ENCODE measurements at regions not wholly inside any gene's neighbourhood (a gene's known extent, or its start where the extent isn't known, plus 50 kb on each side); places are given as distances from the start of the nearest gene placed in this dataset.

DNA sequence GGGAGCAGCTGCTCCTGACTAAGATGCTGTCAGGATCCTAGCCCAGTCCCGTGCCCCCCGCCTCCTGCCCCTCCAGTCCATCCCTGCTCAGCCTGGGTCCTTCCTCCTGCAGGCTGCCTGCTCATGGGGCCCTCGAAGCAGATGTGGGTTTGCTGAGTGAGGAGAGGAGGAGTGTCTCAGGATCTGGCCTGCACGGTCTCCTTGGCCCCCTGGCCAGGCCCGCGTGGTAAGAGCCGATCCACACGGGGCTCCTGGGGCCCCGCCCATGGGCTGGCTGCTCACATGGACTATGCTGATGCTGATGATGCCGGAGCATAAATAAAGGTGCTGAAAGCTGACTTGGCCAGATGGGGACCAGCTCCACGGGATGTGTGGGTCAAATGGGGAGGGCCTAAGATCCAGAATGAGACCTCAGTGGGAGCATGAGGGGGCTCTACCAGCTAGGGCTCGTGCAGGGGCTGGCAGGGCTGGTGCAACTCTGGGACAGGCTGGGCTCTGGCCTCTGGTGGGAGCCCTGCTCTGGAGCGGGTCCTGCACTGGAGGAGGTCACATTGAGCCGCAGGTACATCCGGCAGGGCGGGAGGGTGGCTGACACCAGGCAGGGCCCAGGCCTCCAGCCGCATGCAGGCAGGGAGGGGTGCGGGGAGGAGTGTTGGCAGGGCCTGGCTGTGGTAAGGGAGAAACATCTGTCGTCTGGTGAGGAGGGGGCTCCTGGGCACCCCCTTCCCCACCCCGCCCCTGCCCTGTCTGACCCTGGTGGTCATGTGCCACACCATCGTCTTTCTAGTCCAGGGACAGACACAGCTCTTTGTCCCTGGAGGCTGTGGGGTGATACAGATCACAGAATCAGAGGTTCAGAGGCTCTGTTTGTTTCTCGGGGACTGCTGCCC, 275.3 kb upstream of the HDAC4 start:
- H3K4me1 Mint-ChIP-seq (ENCODE audit: low read depth), result no peaks in the 10 kb centered on the region
- POLR2A ChIA-PET, result no interaction called here
- intact Hi-C loops (cut with DNase I, micrococcal nuclease), result no loop called here

DNA sequence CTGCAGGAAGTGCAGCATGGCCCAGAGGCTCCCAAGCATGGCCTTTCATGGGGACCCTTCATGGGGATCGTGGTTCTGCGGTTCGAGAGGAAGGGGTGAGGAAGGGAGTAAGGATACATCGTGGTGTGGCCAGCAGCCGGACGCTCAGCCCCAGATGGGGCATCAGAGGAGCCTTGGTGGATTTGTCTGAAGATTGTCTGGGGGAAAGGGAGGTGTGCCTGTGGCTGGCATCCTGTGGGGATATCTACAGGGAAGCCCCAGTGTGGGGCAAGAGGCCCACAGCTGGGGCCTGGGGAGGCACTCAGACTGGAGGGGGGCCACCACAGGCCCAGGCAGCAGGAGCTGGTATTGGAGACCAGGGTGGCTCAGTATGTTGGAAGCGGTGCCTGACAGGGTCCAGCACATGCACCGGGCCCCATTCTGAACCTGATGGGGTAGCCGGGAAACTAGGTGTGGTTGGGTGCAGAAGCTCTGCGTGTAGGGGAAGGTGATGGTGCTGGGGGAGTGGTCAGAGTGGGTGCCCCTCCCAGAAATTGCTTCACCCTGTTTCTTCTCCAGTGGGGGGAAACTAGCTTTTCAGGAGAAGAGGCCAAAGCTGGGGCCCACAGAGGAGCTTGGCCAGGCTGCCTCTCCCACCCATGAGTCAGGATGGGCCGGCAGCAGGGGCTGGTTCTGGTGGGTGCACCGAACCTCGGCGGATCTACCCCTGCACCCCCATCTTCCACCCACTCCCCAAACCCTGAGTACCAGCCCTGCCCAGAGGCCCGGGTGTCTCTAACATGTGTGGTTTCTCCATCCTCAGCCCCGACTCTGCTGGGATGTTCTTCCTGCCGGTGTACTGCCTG, 274.4 kb upstream of the HDAC4 start:
- CTCF ChIA-PET, result interaction anchor here (0.6 kb wide), 1 partner anchor 258 kb away, joined by 4 read pairs; no protein-coding TSS in a partner anchor
- H3K4me1 ChIP-seq (ENCODE audit: insufficient read depth, low read length), result no peaks in the 10 kb centered on the region
- H3K27me3 ChIP-seq (ENCODE audit: control insufficient read depth in 1 of 2, insufficient read depth in 2 of 2, low read length in 2 of 2), result no peaks in the 10 kb centered on the region
- intact Hi-C loops (cut with DNase I, micrococcal nuclease), result no loop called here
- H3K9me3 ChIP-seq (ENCODE audit: control insufficient read depth in 1 of 2, insufficient read depth in 1 of 2, low read length in 2 of 2), result no peaks in the 10 kb centered on the region
- H3K4me1 Mint-ChIP-seq (ENCODE audit: low read depth), result no peaks in the 10 kb centered on the region
- peak in 1 of 14 experiments; percentile 27 for DNase-seq
- no peaks in the 10 kb centered on the region for H3K36me3 Mint-ChIP-seq (ENCODE audit: low read depth)
- POLR2A ChIA-PET, result no interaction called here
- H3K27ac Mint-ChIP-seq, result no peak overlapping the region
- H3K4me3 Mint-ChIP-seq, result no peak overlapping the region
- TF ChIP-seq, protein P1, sequence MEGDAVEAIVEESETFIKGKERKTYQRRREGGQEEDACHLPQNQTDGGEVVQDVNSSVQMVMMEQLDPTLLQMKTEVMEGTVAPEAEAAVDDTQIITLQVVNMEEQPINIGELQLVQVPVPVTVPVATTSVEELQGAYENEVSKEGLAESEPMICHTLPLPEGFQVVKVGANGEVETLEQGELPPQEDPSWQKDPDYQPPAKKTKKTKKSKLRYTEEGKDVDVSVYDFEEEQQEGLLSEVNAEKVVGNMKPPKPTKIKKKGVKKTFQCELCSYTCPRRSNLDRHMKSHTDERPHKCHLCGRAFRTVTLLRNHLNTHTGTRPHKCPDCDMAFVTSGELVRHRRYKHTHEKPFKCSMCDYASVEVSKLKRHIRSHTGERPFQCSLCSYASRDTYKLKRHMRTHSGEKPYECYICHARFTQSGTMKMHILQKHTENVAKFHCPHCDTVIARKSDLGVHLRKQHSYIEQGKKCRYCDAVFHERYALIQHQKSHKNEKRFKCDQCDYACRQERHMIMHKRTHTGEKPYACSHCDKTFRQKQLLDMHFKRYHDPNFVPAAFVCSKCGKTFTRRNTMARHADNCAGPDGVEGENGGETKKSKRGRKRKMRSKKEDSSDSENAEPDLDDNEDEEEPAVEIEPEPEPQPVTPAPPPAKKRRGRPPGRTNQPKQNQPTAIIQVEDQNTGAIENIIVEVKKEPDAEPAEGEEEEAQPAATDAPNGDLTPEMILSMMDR (IDR thresholded peaks at IDR 0.05), result no peak
- no peak overlapping the region for H3K4me3 ChIP-seq (ENCODE audit: low read length)
- H3K27me3 Mint-ChIP-seq, result no peaks in the 10 kb centered on the region
- no peak overlapping the region for H3K27ac ChIP-seq (ENCODE audit: low read depth in 1 of 2, low read length in 2 of 2)
- no peaks in the 10 kb centered on the region for H3K9me3 Mint-ChIP-seq
- ATAC-seq (ENCODE audit: poor library complexity), result no peak
- H3K36me3 ChIP-seq (ENCODE audit: insufficient read depth, low read length), result no peaks in the 10 kb centered on the region

More for the DNA sequence above, 275.3 kb upstream of the HDAC4 start:
- Histone ChIP-seq H3K27me3 (ENCODE audit: control insufficient read depth in 1 of 2, insufficient read depth in 2 of 2, low read length in 2 of 2) (no peaks in the 10 kb centered on the region), H3K27ac (ENCODE audit: low read depth in 1 of 2, low read length in 2 of 2) (no peak overlapping the region), H3K9me3 (ENCODE audit: control insufficient read depth in 1 of 2, insufficient read depth in 1 of 2, low read length in 2 of 2) (no peaks in the 10 kb centered on the region), H3K36me3 (ENCODE audit: insufficient read depth, low read length) (no peaks in the 10 kb centered on the region), H3K4me3 (ENCODE audit: low read length) (no peak overlapping the region), H3K4me1 (ENCODE audit: insufficient read depth, low read length) (no peaks in the 10 kb centered on the region)
- H3K36me3 Mint-ChIP-seq (ENCODE audit: low read depth), result no peaks in the 10 kb centered on the region
- DNase-seq (peak in 1 of 14 experiments; percentile 17), ATAC-seq (ENCODE audit: poor library complexity) (no peak)
- TF ChIP-seq, protein P1 (IDR thresholded peaks at IDR 0.05), result no peak
- H3K27ac Mint-ChIP-seq, result no peak overlapping the region
- H3K27me3 Mint-ChIP-seq, result no peaks in the 10 kb centered on the region
- no peak overlapping the region for H3K4me3 Mint-ChIP-seq
- CTCF ChIA-PET, result interaction anchor here (0.6 kb wide), 1 partner anchor 258 kb away, joined by 4 read pairs; no protein-coding TSS in a partner anchor
- no peaks in the 10 kb centered on the region for H3K9me3 Mint-ChIP-seq

DNA sequence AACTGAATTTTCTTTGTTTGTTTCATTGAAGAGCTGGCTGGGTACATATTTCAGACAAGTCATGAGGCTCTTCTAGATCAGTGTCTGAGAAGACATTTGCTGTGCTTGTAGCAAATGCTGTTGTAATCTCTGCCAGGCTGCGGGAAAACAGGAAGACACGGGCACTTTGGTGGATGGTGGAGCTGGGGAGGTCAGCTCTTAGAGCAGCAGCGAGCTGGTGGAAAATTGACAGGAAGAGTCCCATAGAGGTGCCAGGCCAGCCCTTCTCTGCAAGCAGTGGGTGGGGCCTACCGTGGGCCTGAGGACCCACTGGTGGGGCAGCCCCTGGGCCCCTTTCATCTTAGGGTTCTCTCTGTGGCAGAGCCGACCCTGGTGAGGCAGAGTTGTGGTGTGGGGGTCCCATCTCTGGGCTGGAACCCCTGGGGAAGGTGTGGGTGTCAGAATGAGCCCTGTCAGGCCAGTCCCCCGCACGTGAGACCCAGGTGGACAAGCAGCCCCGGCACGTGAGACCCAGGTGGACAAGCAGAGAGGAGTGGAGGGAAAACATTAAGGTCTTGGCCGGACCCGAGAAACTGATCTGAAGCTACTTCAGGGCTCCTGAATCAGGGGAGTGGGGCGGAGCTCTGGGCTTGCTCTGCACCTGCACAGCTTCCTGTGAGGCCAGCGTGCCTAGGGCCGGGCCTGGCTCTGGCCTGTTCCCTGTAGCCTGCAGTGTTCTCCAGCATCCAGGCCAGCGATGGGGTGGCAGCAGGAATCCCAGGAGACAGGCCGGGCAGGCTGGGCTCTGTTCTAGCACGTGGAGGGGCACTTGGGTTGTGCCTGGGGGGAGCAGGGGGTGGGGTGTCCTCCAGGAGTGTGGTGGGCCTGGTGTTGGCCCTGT, 273.5 kb upstream of the HDAC4 start:
- Mint-ChIP-seq H3K27ac (no peak overlapping the region), H3K27me3 (no peaks in the 10 kb centered on the region), H3K4me1 (ENCODE audit: low read depth) (no peaks in the 10 kb centered on the region), H3K36me3 (ENCODE audit: low read depth) (no peaks in the 10 kb centered on the region), H3K9me3 (no peaks in the 10 kb centered on the region), H3K4me3 (no peak overlapping the region)
- H3K9me3 ChIP-seq (ENCODE audit: control insufficient read depth in 1 of 2, insufficient read depth in 1 of 2, low read length in 2 of 2), result no peaks in the 10 kb centered on the region
- intact Hi-C loops (cut with DNase I, micrococcal nuclease), result no loop called here
- no peak for DNase-seq
- ChIA-PET POLR2A (no interaction called here), CTCF (no interaction called here)
- no peaks in the 10 kb centered on the region for H3K27me3 ChIP-seq (ENCODE audit: control insufficient read depth in 1 of 2, insufficient read depth in 2 of 2, low read length in 2 of 2)
- no peaks in the 10 kb centered on the region for H3K36me3 ChIP-seq (ENCODE audit: insufficient read depth, low read length)
- ATAC-seq (ENCODE audit: poor library complexity), result no peak
- no peaks in the 10 kb centered on the region for H3K4me1 ChIP-seq (ENCODE audit: insufficient read depth, low read length)
- H3K27ac ChIP-seq (ENCODE audit: low read depth in 1 of 2, low read length in 2 of 2), result no peak overlapping the region
- TF ChIP-seq, protein P1 (IDR thresholded peaks at IDR 0.05), result no peak
- no peak overlapping the region for H3K4me3 ChIP-seq (ENCODE audit: low read length)
